ENCODE measurements at regions not wholly inside any gene's neighbourhood (a gene's known extent, or its start where the extent isn't known, plus 50 kb on each side); places are given as distances from the start of the nearest gene placed in this dataset.

- TF ChIP-seq CTCF (conservative IDR thresholded peaks at IDR 0.05; ENCODE audit: low read depth in 2 of 2): no peak
- no peak for TF ChIP-seq REST (IDR thresholded peaks at IDR 0.05; ENCODE audit: unreplicated experiment)
- TF ChIP-seq ETS1 (IDR thresholded peaks at IDR 0.05): no peak
Measured at GRCh38 chr21:32119811-32120210, 159.0 kb downstream of the MIS18A start.
